GM23338 (cell line): ENCODE measurements at regions not wholly inside any gene's neighbourhood (a gene's known extent, or its start where the extent isn't known, plus 50 kb on each side); places are given as distances from the start of the nearest gene placed in this dataset.

ENCODE experiments used
- ATAC-seq: fragments of 200-7000 bp; cut with Tn5 transposase; 3 replicates; pipeline ENCODE4 v1.9.1; 2020
- DNase-seq: peaks from one replicate; pipeline ENCODE4 v3.0.0-alpha.2; 2015; ENCODE audit warnings: low spot score
- H2AFZ ChIP-seq: fragments of 200-600 bp; sonication (generic); 2 replicates; pipeline ENCODE4 v1.8.0; 2016; ENCODE audit warnings: antibody characterized with exemption, mild to moderate bottlenecking, moderate library complexity
- H3F3A ChIP-seq: fragments of 200-600 bp; sonication (generic); replicated peaks from 2 replicates; pipeline ENCODE4 v1.8.0; 2017; ENCODE audit warnings: antibody characterized with exemption, mixed run types, low read depth
- H3K27ac ChIP-seq: fragments of 200-600 bp; sonication (generic); 2 replicates; pipeline ENCODE4 v1.6.1; 2016; ENCODE audit warnings: low read depth
- H3K27me3 ChIP-seq: fragments of 200-600 bp; sonication (generic); 2 replicates; pipeline ENCODE4 v1.8.0; 2016; ENCODE audit warnings: mild to moderate bottlenecking, mixed run types, moderate library complexity; ENCODE audit not compliant: insufficient read depth
- H3K36me3 ChIP-seq: fragments of 200-600 bp; sonication (generic); 2 replicates; pipeline ENCODE4 v1.8.0; 2016; ENCODE audit warnings: mild to moderate bottlenecking; ENCODE audit not compliant: insufficient read depth
- H3K4me1 ChIP-seq: fragments of 200-600 bp; sonication (generic); 2 replicates; pipeline ENCODE4 v1.8.0; 2016; ENCODE audit warnings: mild to moderate bottlenecking, moderate library complexity; ENCODE audit not compliant: insufficient read depth
- H3K4me2 ChIP-seq: fragments of 200-600 bp; sonication (generic); 2 replicates; pipeline ENCODE4 v1.7.1; 2017; ENCODE audit warnings: mixed run types
- H3K4me3 ChIP-seq: fragments of 200-600 bp; sonication (generic); 2 replicates; pipeline ENCODE4 v1.6.1; 2016; ENCODE audit warnings: mixed run types
- H3K79me2 ChIP-seq: fragments of 200-600 bp; sonication (generic); replicated peaks from 2 replicates; pipeline ENCODE4 v1.8.0; 2017; ENCODE audit warnings: mild to moderate bottlenecking; ENCODE audit not compliant: insufficient read depth
- H3K9me2 ChIP-seq: fragments of 200-600 bp; sonication (generic); 2 replicates; pipeline ENCODE4 v1.8.0; 2017; ENCODE audit not compliant: insufficient read depth
- H4K20me1 ChIP-seq: fragments of 200-600 bp; sonication (generic); replicated peaks from 2 replicates; pipeline ENCODE4 v1.8.0; 2017; ENCODE audit warnings: mild to moderate bottlenecking; ENCODE audit not compliant: insufficient read depth
- H3K27ac Mint-ChIP-seq: 2 replicates; pipeline ENCODE4 v1.8.0; 2020; ENCODE audit warnings: inconsistent platforms, mild to moderate bottlenecking, moderate library complexity, mixed read lengths
- H3K27me3 Mint-ChIP-seq: 3 replicates; pipeline ENCODE4 v1.8.0; 2022; ENCODE audit warnings: low read depth, mild to moderate bottlenecking, moderate library complexity, mixed read lengths, inconsistent platforms; ENCODE audit not compliant: insufficient read depth, poor library complexity
- H3K36me3 Mint-ChIP-seq: 3 replicates; pipeline ENCODE4 v1.8.0; 2021; ENCODE audit warnings: low read depth, mild to moderate bottlenecking, inconsistent platforms, moderate library complexity, mixed read lengths
- H3K4me1 Mint-ChIP-seq: 3 replicates; pipeline ENCODE4 v1.8.0; 2020; ENCODE audit warnings: mild to moderate bottlenecking, inconsistent platforms, mixed read lengths
- H3K4me3 Mint-ChIP-seq: 3 replicates; pipeline ENCODE4 v1.8.0; 2021; ENCODE audit warnings: moderate library complexity, mild to moderate bottlenecking, inconsistent platforms, mixed read lengths
- H3K9me3 Mint-ChIP-seq: 3 replicates; pipeline ENCODE4 v1.8.0; 2020; ENCODE audit warnings: moderate library complexity, mild to moderate bottlenecking, inconsistent platforms, mixed read lengths
- CREB1 ChIP-seq: fragments of 250-450 bp; sonication (Bioruptor Pico); IDR thresholded peaks from 2 replicates; pipeline ENCODE4 v1.5.0; 2020; ENCODE audit warnings: low read depth, mild to moderate bottlenecking, moderate library complexity
- CTCF ChIP-seq, 2 experiments: fragments of 200-600 bp in 1 of 2; sonication (generic) in 1 of 2; conservative IDR thresholded peaks; 2 replicates each; pipeline versions ENCODE4 v1.5.1 to v1.6.1; 2016 to 2017; ENCODE audit warnings: antibody characterized with exemption in 2 of 2, low read depth in 2 of 2, mild to moderate bottlenecking in 2 of 2, moderate library complexity in 1 of 2
- ETS1 ChIP-seq: IDR thresholded peaks from 2 replicates; pipeline ENCODE4 v1.6.1; 2016; ENCODE audit warnings: antibody characterized with exemption
- EZH2 ChIP-seq: fragments of 200-600 bp; sonication (generic); IDR thresholded peaks from one replicate; pipeline ENCODE4 v1.8.0; 2017; ENCODE audit warnings: antibody characterized with exemption, mild to moderate bottlenecking, low read depth; ENCODE audit not compliant: unreplicated experiment
- EZH2phosphoT487 ChIP-seq: fragments of 200-600 bp; sonication (generic); IDR thresholded peaks from one replicate; pipeline ENCODE4 v1.8.1; 2018; ENCODE audit warnings: antibody characterized with exemption; ENCODE audit not compliant: unreplicated experiment
- JUNB ChIP-seq: IDR thresholded peaks from one replicate; pipeline ENCODE4 v1.6.1; 2016; ENCODE audit warnings: antibody characterized with exemption; ENCODE audit not compliant: unreplicated experiment
- POLR2AphosphoS5 ChIP-seq: IDR thresholded peaks from 2 replicates; pipeline ENCODE4 v1.6.1; 2016; ENCODE audit warnings: antibody characterized with exemption, low read depth
- REST ChIP-seq: IDR thresholded peaks from one replicate; pipeline ENCODE4 v1.6.1; 2018; ENCODE audit warnings: antibody characterized with exemption; ENCODE audit not compliant: unreplicated experiment
- STAT1 ChIP-seq: IDR thresholded peaks from one replicate; pipeline ENCODE4 v1.6.1; 2016; ENCODE audit warnings: antibody characterized with exemption; ENCODE audit not compliant: unreplicated experiment
- ZNF462 ChIP-seq: fragments of 250-450 bp; sonication (Bioruptor Pico); IDR thresholded peaks from 2 replicates; pipeline ENCODE4 v1.5.0; 2020; ENCODE audit warnings: mild to moderate bottlenecking, moderate library complexity

GRCh38 chr6:163862701-163863100 is 448.2 kb downstream of the QKI start (continued):
- TF ChIP-seq ETS1 (no peak), EZH2 (no peak), EZH2phosphoT487 (no peak), STAT1 (no peak), POLR2AphosphoS5 (no peak), JUNB (no peak), CTCF (conservative IDR thresholded peaks at IDR 0.05; ENCODE audit: low read depth in 2 of 2) (no peak), CREB1 (CRISPR knock-in tag) (no peak)

GRCh38 chr6:163861627-163862026 is 447.1 kb downstream of the QKI start:
- Histone ChIP-seq H3K79me2 (no peaks in the 10 kb centered on the region), H3K36me3 (no peaks in the 10 kb centered on the region), H3K27ac (no peak overlapping the region), H3K27me3 (no peaks in the 10 kb centered on the region), H3K4me1 (no peaks in the 10 kb centered on the region), H2AFZ (no peak overlapping the region), H3K4me3 (no peak overlapping the region), H3F3A (no peaks in the 10 kb centered on the region), H3K9me2 (no peaks in the 10 kb centered on the region), H4K20me1 (no peaks in the 10 kb centered on the region), H3K4me2 (no peak overlapping the region)
- Mint-ChIP-seq H3K36me3 (no peaks in the 10 kb centered on the region), H3K9me3 (no peaks in the 10 kb centered on the region), H3K27me3 (peaks cover 3% of the 10 kb centered on the region), H3K27ac (no peak overlapping the region), H3K4me3 (no peak overlapping the region), H3K4me1 (peaks cover 11% of the 10 kb centered on the region)
- DNase-seq (no peak), ATAC-seq (no peak)
- no peak for TF ChIP-seq EZH2
- TF ChIP-seq JUNB = no peak
- no peak for TF ChIP-seq POLR2AphosphoS5
- TF ChIP-seq STAT1 = no peak
- TF ChIP-seq CTCF (conservative IDR thresholded peaks at IDR 0.05; ENCODE audit: low read depth in 2 of 2) = no peak
- TF ChIP-seq REST = no peak
- no peak for TF ChIP-seq ZNF462 (CRISPR knock-in tag)
- TF ChIP-seq CREB1 (CRISPR knock-in tag) = no peak
